Activated CD4-positive, alpha-beta T cell treated with anti-CD3 and anti-CD28 coated beads for 48 hours (primary cell): ENCODE measurements at regions not wholly inside any gene's neighbourhood (a gene's known extent, or its start where the extent isn't known, plus 50 kb on each side); places are given as distances from the start of the nearest gene placed in this dataset.
A peak's percentile ranks its signal among the peaks of the same experiment; 100 is the strongest.
"Not testable (repeated sequence)": the region's sequence is repeated elsewhere in the genome, so short reads cannot be mapped to it uniquely, and the experiment has no call there.

Experiments used
- DNase-seq: peaks from one replicate; pipeline ENCODE4 v3.0.0-alpha.2; 2020

GRCh38 chrX:84611843-84612636, 109.8 kb upstream of the HDX start:
- no peak for DNase-seq

DNA sequence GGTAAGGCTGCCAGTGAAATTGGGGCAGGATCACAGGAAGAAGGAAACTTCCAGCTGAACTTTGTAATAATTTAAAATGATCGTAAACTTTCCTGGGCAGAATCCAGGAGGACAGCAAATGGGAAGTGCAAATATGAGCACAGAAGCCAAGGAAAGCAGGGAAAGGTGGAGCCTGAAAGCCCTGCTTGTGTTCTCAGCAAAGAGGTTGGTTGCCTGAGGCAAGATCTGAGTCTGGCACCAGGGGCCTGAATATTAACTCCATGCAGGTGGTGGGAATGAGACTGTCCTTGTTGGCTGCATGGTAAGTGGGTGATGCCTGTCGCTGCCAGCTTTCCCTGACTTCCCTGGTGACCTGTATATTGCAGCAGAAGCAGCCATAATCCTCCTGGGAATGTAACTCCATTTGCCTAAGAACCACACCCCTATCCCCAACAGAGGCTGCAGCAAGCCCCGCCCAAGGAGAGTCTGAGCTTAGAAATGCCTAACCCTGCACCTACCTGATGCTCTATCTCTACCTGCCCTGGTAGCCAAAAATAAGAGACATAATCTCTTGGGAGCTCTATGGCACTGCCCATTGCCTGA, 132.0 kb upstream of the HDX start:
- no peak for DNase-seq

DNA sequence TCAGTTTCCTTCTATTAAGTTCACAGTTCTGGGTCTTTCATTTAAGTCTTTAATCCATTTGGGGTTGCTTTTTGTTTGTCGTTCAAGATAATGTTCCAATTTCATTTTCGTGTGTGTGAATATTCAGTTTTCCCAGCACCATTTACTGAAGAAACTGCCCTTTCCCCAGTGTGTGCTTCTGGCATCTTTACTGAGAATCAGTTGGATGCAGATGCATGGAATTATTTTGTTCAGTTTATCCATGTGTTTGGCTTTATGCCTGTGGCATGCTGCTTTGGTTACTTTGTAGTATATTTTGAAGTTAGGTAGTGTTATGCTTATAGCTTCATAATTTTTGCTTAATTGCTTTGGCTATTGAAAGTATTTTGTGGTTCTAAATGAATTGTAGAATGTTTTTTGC, 163.8 kb upstream of the HDX start:
- DNase-seq: no peak

- DNase-seq: no peak
These were observed 188.0 kb upstream of the HDX start for GRCh38 chrX:84690228-84690627.

- DNase-seq: no peak
These were observed 207.7 kb upstream of the HDX start for GRCh38 chrX:84709987-84710386.

DNA sequence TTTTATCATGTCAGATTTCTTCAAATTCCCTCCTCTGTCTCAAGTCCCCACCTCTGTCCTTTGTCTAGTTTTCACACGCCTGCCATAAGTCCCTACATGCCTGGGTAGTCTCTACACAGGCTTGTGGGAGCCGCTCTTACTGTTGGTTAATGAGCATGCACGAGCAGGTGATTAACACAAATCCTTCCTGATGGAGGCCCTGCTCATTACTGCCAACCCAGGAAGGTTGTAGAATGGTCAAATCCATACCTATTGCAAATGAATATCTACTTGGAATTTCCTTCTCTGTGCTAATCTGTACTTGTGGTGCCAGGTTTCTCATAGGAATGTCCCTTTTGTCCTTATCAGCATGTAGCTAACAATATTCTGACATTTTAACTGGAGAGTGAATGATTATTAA, 208.4 kb upstream of the HDX start:
- DNase-seq: no peak

DNA sequence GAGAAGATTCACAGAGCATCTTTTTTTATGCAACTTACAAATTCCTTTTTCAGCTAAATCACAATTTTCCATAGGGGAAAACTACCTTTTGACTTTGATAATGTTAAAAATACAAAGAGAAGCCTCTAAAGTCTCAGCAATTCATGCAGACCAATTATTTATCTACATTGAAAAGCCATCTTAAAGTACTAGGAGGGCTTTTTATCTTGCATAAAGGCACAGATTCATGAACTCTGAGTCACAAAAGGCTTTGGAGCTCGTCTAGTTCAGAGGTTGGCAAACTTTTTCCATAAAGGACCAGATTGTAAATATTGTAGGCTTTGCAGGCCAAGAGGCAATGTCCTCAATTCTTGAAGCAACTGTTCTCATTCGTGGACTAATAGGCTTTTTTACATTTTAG, 210.4 kb upstream of the HDX start:
- no peak for DNase-seq

DNA sequence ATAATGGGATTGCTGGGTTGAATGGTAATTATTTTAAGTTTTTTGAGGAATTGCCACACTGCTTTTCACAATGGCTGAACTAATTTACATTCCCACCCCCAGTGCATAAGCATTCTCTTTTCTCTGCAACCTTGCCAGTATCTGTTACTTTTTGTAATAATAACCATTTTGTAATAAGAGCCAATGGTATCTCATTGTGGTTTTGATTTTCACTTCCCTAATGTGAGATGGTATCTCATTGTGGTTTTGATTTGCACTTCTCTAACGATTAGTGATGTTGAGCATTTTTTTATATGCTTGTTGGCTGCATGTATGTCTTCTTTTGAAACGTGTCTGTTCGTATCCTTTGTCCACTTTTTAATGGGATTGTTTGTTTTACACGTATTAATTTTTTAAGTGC, 213.1 kb upstream of the HDX start:
- DNase-seq: no peak

- no peak for DNase-seq
These were observed 215.1 kb upstream of the HDX start for GRCh38 chrX:84717343-84717742.

- DNase-seq: no peak
These were observed 219.2 kb upstream of the HDX start for GRCh38 chrX:84721416-84721815.

- DNase-seq: no peak
These were observed 222.3 kb upstream of the HDX start for GRCh38 chrX:84724576-84724975.

DNA sequence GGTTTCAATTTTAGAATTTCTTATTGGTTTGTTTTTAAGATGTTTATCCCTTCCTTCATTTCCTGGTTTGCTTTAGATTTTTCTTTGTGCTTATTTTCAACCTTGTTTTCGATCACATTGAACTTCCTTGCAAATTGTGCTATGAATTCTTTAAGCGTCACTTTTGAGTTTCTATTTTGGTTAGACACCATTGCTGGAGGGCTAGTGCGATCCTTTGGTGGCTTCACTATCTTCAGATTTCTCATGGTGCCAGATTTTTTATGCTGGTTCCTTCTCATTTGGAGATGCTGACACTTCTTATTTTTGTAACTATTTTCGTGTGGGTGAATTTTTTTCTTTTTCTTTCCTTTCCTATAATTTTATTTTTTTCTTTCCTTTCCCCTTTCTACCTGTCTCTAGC, 227.2 kb upstream of the HDX start:
- DNase-seq: no peak

DNA sequence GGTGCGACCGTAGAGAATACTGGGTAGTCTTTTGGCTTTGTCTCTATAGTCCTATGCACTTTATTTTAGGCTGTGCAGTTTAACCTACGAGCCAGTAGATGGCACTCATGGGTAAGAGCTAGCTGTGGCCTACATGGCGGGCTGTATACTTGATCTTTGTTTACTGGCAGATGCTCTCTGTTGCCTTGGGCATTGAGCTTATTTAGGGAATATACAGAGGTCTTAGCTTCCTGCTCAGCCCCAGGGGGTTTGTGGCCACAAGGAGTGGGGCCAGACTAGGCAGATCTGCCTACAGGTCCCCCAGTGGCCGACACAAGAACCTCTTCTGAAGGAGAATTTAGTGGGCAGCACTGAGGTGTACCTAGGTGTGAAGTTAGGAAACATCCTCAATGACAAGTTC, 227.6 kb upstream of the HDX start:
- DNase-seq: peak; percentile 2

DNA sequence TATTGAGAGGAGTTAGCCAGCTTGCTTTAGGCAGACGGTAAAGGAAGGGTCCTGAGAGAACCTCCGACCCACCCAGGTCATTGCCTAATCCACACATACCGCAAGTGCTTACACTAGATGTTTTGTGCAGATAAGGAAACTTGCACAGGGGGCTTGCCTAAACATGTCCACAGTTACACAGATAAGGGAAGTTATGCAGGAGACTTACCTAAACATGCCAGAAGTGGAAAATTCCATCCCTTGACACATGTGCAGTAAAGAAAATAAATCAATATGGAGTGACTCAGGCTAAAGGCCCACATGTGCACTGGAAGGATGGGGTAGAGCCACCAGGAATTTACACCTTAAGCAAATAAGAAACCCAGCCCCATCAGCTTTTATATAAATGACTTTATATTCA, 232.8 kb upstream of the HDX start:
- no peak for DNase-seq

DNA sequence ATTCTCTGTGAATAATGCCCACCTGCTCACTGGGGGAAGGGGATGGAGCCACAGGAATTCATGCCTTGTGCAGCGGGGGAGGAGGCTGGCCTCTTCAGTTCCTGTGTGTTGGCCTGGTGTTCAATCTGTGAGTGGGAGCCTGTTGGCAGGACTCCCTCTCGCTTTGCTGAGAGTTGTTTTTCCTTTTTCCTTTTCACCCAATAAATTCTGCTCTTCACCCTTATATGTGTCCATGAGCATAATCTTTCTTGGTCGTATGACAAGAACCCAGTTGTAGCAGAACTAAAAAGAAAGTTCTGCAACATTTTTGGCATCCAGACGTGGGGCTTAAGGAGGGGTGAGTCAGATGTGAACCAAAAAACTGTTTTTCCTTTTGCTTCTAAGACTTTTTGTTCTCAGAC, 235.2 kb upstream of the HDX start:
- no peak for DNase-seq

GRCh38 chrX:84747516-84747915, 245.3 kb upstream of the HDX start:
- no peak for DNase-seq

DNA sequence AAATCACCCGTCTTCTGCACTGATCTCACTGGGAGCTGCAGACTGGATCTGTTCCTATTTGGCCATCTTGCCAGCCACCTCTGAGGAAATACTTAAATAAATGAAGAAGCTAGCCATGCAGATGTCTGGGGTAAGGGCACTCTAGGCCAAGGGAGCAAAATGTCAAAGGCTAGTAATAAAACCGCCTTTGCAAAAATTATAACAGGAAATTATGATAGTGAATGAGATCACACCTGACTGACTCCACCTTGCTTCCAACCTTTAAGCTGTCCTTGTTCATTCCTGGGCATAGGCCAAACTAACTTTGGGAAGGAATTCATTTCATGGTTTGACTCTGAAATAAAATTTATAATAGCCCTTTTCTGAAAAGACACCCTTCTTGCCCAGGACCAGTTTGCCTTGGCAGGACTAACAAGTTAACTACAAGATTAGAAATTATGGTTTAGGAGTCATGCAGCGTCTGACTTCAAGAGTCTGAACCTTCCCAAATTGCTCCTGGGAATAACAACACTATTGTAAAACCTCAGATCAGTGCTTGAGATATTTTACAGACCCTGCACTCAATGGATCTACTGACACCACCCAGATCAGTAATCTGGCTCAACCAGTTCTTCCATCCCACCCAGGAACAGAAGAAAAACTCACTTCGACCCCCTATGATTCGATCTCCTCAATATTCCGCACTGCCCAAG, 246.9 kb upstream of the HDX start:
- no peak for DNase-seq

DNA sequence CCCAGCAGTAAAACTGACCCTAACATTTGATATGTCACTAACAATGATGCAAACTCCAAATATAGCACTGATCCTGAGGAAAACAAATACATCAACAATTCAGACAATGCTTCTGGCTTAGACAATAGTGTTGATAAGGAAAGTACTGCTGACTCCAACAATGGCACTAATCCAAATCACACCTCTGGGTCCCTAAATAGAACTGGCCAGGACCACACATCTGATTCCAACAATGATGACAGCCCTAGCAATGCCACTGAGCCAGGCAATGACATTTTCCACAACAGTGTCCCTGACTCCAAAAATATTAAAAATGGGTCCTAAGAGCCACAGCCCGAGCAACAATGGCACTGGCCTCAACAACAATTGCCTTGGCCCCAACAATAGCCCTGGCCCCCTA, 243.1 kb upstream of the APOOL start:
- no peak for DNase-seq

- DNase-seq: no peak
These were observed 207.4 kb upstream of the APOOL start for GRCh38 chrX:84796321-84796720.

GRCh38 chrX:84830836-84831235, 172.8 kb upstream of the APOOL start:
- DNase-seq: no peak

GRCh38 chrX:84846541-84846940, 157.1 kb upstream of the APOOL start:
- DNase-seq: not testable (repeated sequence)

GRCh38 chrX:84851183-84851582, 152.5 kb upstream of the APOOL start:
- DNase-seq: not testable (repeated sequence)

- DNase-seq: not testable (repeated sequence)
These were observed 146.9 kb upstream of the APOOL start for GRCh38 chrX:84856791-84857190.

- DNase-seq: not testable (repeated sequence)
These were observed 144.9 kb upstream of the APOOL start for GRCh38 chrX:84858771-84859170.
